Inferior parietal cortex (tissue), 1 donor: ENCODE measurements at regions not wholly inside any gene's neighbourhood (a gene's known extent, or its start where the extent isn't known, plus 50 kb on each side); places are given as distances from the start of the nearest gene placed in this dataset.
"Not testable (repeated sequence)": the region's sequence is repeated elsewhere in the genome, so short reads cannot be mapped to it uniquely, and the experiment has no call there.

Source experiments
- DNase-seq: peaks from one replicate; pipeline ENCODE4 v3.0.0-alpha.2; 2016; ENCODE audit errors: extremely low spot score

- no peak for DNase-seq
Observed at GRCh38 chr7:13092708-13093005, 405.2 kb downstream of the ARL4A start.

GRCh38 chr7:13093160-13093559 is 405.7 kb downstream of the ARL4A start:
- DNase-seq = no peak

GRCh38 chr7:13097499-13097898 is 410.1 kb downstream of the ARL4A start:
- no peak for DNase-seq

- no peak for DNase-seq
Observed at GRCh38 chr7:13098161-13098560, 410.7 kb downstream of the ARL4A start.

- DNase-seq = no peak
Observed at GRCh38 chr7:13099154-13099795, 411.8 kb downstream of the ARL4A start.

- DNase-seq = no peak
Observed at GRCh38 chr7:13104128-13104527, 416.7 kb downstream of the ARL4A start.

GRCh38 chr7:13105209-13105608 is 417.8 kb downstream of the ARL4A start:
- no peak for DNase-seq

GRCh38 chr7:13106513-13106912 is 419.1 kb downstream of the ARL4A start:
- DNase-seq = no peak

GRCh38 chr7:13107291-13107690 is 419.9 kb downstream of the ARL4A start:
- DNase-seq = no peak

GRCh38 chr7:13108061-13108460 is 420.6 kb downstream of the ARL4A start:
- no peak for DNase-seq

GRCh38 chr7:13109201-13109600 is 421.8 kb downstream of the ARL4A start:
- DNase-seq = no peak

GRCh38 chr7:13110107-13110506 is 422.7 kb downstream of the ARL4A start:
- no peak for DNase-seq

GRCh38 chr7:13111230-13111629 is 423.8 kb downstream of the ARL4A start:
- no peak for DNase-seq

- not testable (repeated sequence) for DNase-seq
Observed at GRCh38 chr7:13114240-13114639, 426.8 kb downstream of the ARL4A start.

GRCh38 chr7:13115157-13115772 is 427.8 kb downstream of the ARL4A start:
- DNase-seq = no peak

- DNase-seq = no peak
Observed at GRCh38 chr7:13115855-13116254, 428.4 kb downstream of the ARL4A start.

GRCh38 chr7:13117103-13117502 is 429.7 kb downstream of the ARL4A start:
- DNase-seq = no peak

- DNase-seq = no peak
Observed at GRCh38 chr7:13117592-13117991, 430.2 kb downstream of the ARL4A start.

GRCh38 chr7:13124629-13125028 is 437.2 kb downstream of the ARL4A start:
- not testable (repeated sequence) for DNase-seq

GRCh38 chr7:13126347-13126746 is 438.9 kb downstream of the ARL4A start:
- DNase-seq = no peak

- DNase-seq = no peak
Observed at GRCh38 chr7:13130321-13130720, 442.9 kb downstream of the ARL4A start.

- DNase-seq = not testable (repeated sequence)
Observed at GRCh38 chr7:13130906-13131305, 443.5 kb downstream of the ARL4A start.

GRCh38 chr7:13132314-13132713 is 444.9 kb downstream of the ARL4A start:
- DNase-seq = no peak

GRCh38 chr7:13136345-13136744 is 448.9 kb downstream of the ARL4A start:
- DNase-seq = not testable (repeated sequence)
